ENCODE measurements at regions not wholly inside any gene's neighbourhood (a gene's known extent, or its start where the extent isn't known, plus 50 kb on each side); places are given as distances from the start of the nearest gene placed in this dataset.
"Not testable (repeated sequence)": the region's sequence is repeated elsewhere in the genome, so short reads cannot be mapped to it uniquely, and the experiment has no call there.

GRCh38 chr17:64791226-64791625 lies 128.1 kb downstream of the LRRC37A3 start:
- H3K4me3 Mint-ChIP-seq; H3K27ac Mint-ChIP-seq; H3K9me3 Mint-ChIP-seq; DNase-seq; H3K27me3 Mint-ChIP-seq; ATAC-seq (ENCODE audit: low read depth in 2 of 2): not testable (repeated sequence)
- H3K36me3 Mint-ChIP-seq: peaks cover 8 to 14% of the 10 kb centered on the region in 2 donors
- peaks cover 0 to 11% (median 4%) of the 10 kb centered on the region in 3 donors for H3K4me1 Mint-ChIP-seq

GRCh38 chr17:64790690-64791089 lies 128.6 kb upstream of the SMURF2 start:
- H3K9me3 Mint-ChIP-seq; H3K4me1 Mint-ChIP-seq; H3K27me3 Mint-ChIP-seq; DNase-seq; H3K4me3 Mint-ChIP-seq; H3K27ac Mint-ChIP-seq; ATAC-seq (ENCODE audit: low read depth in 2 of 2): not testable (repeated sequence)
- H3K36me3 Mint-ChIP-seq: peaks cover 7 to 14% of the 10 kb centered on the region in 2 donors

GRCh38 chr17:64790193-64790592 lies 128.1 kb upstream of the SMURF2 start:
- DNase-seq; ATAC-seq (ENCODE audit: low read depth in 2 of 2); H3K4me3 Mint-ChIP-seq; H3K9me3 Mint-ChIP-seq; H3K27ac Mint-ChIP-seq; H3K27me3 Mint-ChIP-seq; H3K4me1 Mint-ChIP-seq: not testable (repeated sequence)
- H3K36me3 Mint-ChIP-seq: peaks cover 7 to 14% of the 10 kb centered on the region in 2 donors

GRCh38 chr17:64789061-64789445 lies 126.9 kb upstream of the SMURF2 start:
- not testable (repeated sequence) for H3K9me3 Mint-ChIP-seq; H3K27me3 Mint-ChIP-seq; H3K27ac Mint-ChIP-seq; H3K4me3 Mint-ChIP-seq; DNase-seq; H3K4me1 Mint-ChIP-seq; ATAC-seq (ENCODE audit: low read depth in 2 of 2)
- peaks cover 7 to 14% of the 10 kb centered on the region in 2 donors for H3K36me3 Mint-ChIP-seq

- Mint-ChIP-seq H3K27ac (no peak overlapping the region), H3K4me3 (no peak overlapping the region), H3K4me1 (peaks cover 0 to 4% (median 0%) of the 10 kb centered on the region in 3 donors), H3K36me3 (peaks cover 7 to 14% of the 10 kb centered on the region in 2 donors), H3K27me3 (no peaks in the 10 kb centered on the region), H3K9me3 (no peaks in the 10 kb centered on the region)
- no peak for DNase-seq
- no peak for ATAC-seq (ENCODE audit: low read depth in 2 of 2)
Observed at GRCh38 chr17:64788286-64789060, 126.4 kb upstream of the SMURF2 start.

- Mint-ChIP-seq H3K36me3 (peaks cover 7 to 14% of the 10 kb centered on the region in 2 donors), H3K9me3 (no peaks in the 10 kb centered on the region), H3K4me1 (peaks cover 0 to 2% (median 0%) of the 10 kb centered on the region in 3 donors), H3K4me3 (no peak overlapping the region), H3K27me3 (no peaks in the 10 kb centered on the region), H3K27ac (no peak overlapping the region)
- DNase-seq (no peak), ATAC-seq (ENCODE audit: low read depth in 2 of 2) (no peak)
Observed at GRCh38 chr17:64787921-64788271, 125.8 kb upstream of the SMURF2 start.

- DNase-seq (no peak), ATAC-seq (ENCODE audit: low read depth in 2 of 2) (no peak)
- no peak overlapping the region for H3K27ac Mint-ChIP-seq
- H3K36me3 Mint-ChIP-seq: peaks cover 7 to 14% of the 10 kb centered on the region in 2 donors
- H3K4me3 Mint-ChIP-seq: no peak overlapping the region
- peaks cover 0 to 1% (median under 1%) of the 10 kb centered on the region in 3 donors for H3K4me1 Mint-ChIP-seq
- no peaks in the 10 kb centered on the region for H3K9me3 Mint-ChIP-seq
- H3K27me3 Mint-ChIP-seq: no peaks in the 10 kb centered on the region
Observed at GRCh38 chr17:64787255-64787920, 125.3 kb upstream of the SMURF2 start.

- Mint-ChIP-seq H3K4me1 (peaks cover 7 to 9% (median 9%) of the 10 kb centered on the region in 3 donors), H3K27ac (peak overlapping the region in 1 of 6 donors; percentile 37), H3K36me3 (peaks cover 0 to 9% of the 10 kb centered on the region in 2 donors), H3K9me3 (no peaks in the 10 kb centered on the region), H3K4me3 (peak overlapping the region in 1 of 8 donors; percentile 71), H3K27me3 (no peaks in the 10 kb centered on the region)
- ATAC-seq (ENCODE audit: low read depth in 2 of 2) (no peak), DNase-seq (no peak)
Observed at GRCh38 chr17:64786337-64786736, 124.2 kb upstream of the SMURF2 start.

- Mint-ChIP-seq H3K4me3 (no peak overlapping the region), H3K27me3 (no peaks in the 10 kb centered on the region), H3K4me1 (peaks cover 10 to 13% (median 11%) of the 10 kb centered on the region in 3 donors), H3K36me3 (peaks cover 0 to 9% of the 10 kb centered on the region in 2 donors), H3K9me3 (no peaks in the 10 kb centered on the region), H3K27ac (peak overlapping the region in 1 of 6 donors; percentile 63)
- ATAC-seq (ENCODE audit: low read depth in 2 of 2) (no peak), DNase-seq (no peak)
Observed at GRCh38 chr17:64785011-64785421, 122.9 kb upstream of the SMURF2 start.

- Mint-ChIP-seq H3K4me3 (peak overlapping the region in 1 of 8 donors; percentile 23), H3K4me1 (peaks cover 10 to 17% (median 11%) of the 10 kb centered on the region in 3 donors), H3K27me3 (no peaks in the 10 kb centered on the region), H3K27ac (no peak overlapping the region), H3K9me3 (no peaks in the 10 kb centered on the region), H3K36me3 (peaks cover 0 to 9% of the 10 kb centered on the region in 2 donors)
- DNase-seq (no peak), ATAC-seq (ENCODE audit: low read depth in 2 of 2) (no peak)
Observed at GRCh38 chr17:64784353-64785010, 122.4 kb upstream of the SMURF2 start.

- Mint-ChIP-seq H3K27ac (no peak overlapping the region), H3K4me3 (peak overlapping the region in 3 of 8 donors; percentile 23 to 79 (median 57)), H3K27me3 (no peaks in the 10 kb centered on the region), H3K4me1 (peaks cover 10 to 21% (median 11%) of the 10 kb centered on the region in 3 donors), H3K36me3 (peaks cover 0 to 9% of the 10 kb centered on the region in 2 donors), H3K9me3 (no peaks in the 10 kb centered on the region)
- DNase-seq (no peak), ATAC-seq (ENCODE audit: low read depth in 2 of 2) (no peak)
Observed at GRCh38 chr17:64783556-64784352, 121.6 kb upstream of the SMURF2 start.

GRCh38 chr17:64783031-64783461 lies 120.9 kb upstream of the SMURF2 start:
- no peaks in the 10 kb centered on the region for H3K9me3 Mint-ChIP-seq
- ATAC-seq (ENCODE audit: low read depth in 2 of 2) (no peak), DNase-seq (no peak)
- H3K4me3 Mint-ChIP-seq: peak overlapping the region in 2 of 8 donors; percentile 37 to 79
- H3K27ac Mint-ChIP-seq: peak overlapping the region in 1 of 6 donors; percentile 31
- H3K4me1 Mint-ChIP-seq: peaks cover 10 to 22% (median 12%) of the 10 kb centered on the region in 3 donors
- peaks cover 0 to under 1% (median 0%) of the 10 kb centered on the region in 3 donors for H3K27me3 Mint-ChIP-seq
- H3K36me3 Mint-ChIP-seq: peaks cover 0 to 9% of the 10 kb centered on the region in 2 donors
